GM12878 (cell line): ENCODE measurements at regions not wholly inside any gene's neighbourhood (a gene's known extent, or its start where the extent isn't known, plus 50 kb on each side); places are given as distances from the start of the nearest gene placed in this dataset.

ENCODE experiments used
- BHLHE40 ChIP-seq, 2 experiments: fragments of 450-650 bp in 1 of 2; IDR thresholded peaks; 2 replicates each; pipeline ENCODE4 v1.6.1; 2011 to 2017; ENCODE audit warnings: low read depth in 2 of 2, borderline replicate concordance in 1 of 2, improper control_type of control experiment in 1 of 2, low read length in 1 of 2, mild to moderate bottlenecking in 1 of 2
- BMI1 ChIP-seq: fragments of 450-650 bp; IDR thresholded peaks from 2 replicates; pipeline ENCODE4 v1.6.1; 2016; ENCODE audit warnings: mild to moderate bottlenecking, moderate library complexity, borderline replicate concordance
- CEBPZ ChIP-seq: fragments of 150-350 bp; IDR thresholded peaks from 2 replicates; pipeline ENCODE4 v1.6.1; 2016; ENCODE audit warnings: low read depth, low read length
- STAT3 ChIP-seq: IDR thresholded peaks from 2 replicates; pipeline ENCODE4 v1.6.1; 2011; ENCODE audit warnings: low read depth, low read length, improper control_type of control experiment
- WRNIP1 ChIP-seq: IDR thresholded peaks from 2 replicates; pipeline ENCODE4 v1.6.1; 2011; ENCODE audit warnings: low read depth, low read length, improper control_type of control experiment, borderline replicate concordance
- ZBTB4 ChIP-seq: fragments of 450-650 bp; formaldehyde crosslinking; IDR thresholded peaks from 2 replicates; pipeline ENCODE4 v1.4.0; 2022; ENCODE audit warnings: mild to moderate bottlenecking, moderate library complexity
- TF ChIP-seq, protein P1 (sequence below): fragments of 450-650 bp; conservative IDR thresholded peaks from 2 replicates; pipeline ENCODE4 v1.6.1; 2017; ENCODE audit warnings: mild to moderate bottlenecking, moderate library complexity
- TF ChIP-seq, protein P2 (sequence below): fragments of 450-650 bp; IDR thresholded peaks from 2 replicates; pipeline ENCODE4 v1.6.1; 2016; ENCODE audit warnings: mild to moderate bottlenecking

DNA sequence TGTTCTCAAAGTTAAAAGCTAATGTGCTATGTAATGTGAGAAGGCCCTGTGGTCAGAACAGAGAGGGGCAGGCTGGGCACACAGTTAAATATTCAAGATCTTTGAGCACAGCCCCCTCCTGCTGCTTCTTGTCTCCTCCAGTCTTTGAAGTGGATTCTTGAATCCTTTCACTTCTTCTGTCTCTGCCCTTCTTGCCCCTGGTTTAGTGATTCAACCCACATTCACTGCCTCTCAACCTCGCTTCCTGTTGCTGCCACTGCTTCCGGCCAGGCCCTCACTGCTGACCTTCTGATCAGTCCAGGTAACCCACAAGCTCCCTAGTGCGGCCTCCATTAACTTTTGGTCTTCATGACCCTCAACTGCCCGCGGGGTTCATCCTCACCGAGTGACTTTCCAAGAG lies 417.3 kb upstream of the NOX3 start (continued):
- TF ChIP-seq, protein P1, sequence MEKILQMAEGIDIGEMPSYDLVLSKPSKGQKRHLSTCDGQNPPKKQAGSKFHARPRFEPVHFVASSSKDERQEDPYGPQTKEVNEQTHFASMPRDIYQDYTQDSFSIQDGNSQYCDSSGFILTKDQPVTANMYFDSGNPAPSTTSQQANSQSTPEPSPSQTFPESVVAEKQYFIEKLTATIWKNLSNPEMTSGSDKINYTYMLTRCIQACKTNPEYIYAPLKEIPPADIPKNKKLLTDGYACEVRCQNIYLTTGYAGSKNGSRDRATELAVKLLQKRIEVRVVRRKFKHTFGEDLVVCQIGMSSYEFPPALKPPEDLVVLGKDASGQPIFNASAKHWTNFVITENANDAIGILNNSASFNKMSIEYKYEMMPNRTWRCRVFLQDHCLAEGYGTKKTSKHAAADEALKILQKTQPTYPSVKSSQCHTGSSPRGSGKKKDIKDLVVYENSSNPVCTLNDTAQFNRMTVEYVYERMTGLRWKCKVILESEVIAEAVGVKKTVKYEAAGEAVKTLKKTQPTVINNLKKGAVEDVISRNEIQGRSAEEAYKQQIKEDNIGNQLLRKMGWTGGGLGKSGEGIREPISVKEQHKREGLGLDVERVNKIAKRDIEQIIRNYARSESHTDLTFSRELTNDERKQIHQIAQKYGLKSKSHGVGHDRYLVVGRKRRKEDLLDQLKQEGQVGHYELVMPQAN: no peak
- TF ChIP-seq, protein P2, sequence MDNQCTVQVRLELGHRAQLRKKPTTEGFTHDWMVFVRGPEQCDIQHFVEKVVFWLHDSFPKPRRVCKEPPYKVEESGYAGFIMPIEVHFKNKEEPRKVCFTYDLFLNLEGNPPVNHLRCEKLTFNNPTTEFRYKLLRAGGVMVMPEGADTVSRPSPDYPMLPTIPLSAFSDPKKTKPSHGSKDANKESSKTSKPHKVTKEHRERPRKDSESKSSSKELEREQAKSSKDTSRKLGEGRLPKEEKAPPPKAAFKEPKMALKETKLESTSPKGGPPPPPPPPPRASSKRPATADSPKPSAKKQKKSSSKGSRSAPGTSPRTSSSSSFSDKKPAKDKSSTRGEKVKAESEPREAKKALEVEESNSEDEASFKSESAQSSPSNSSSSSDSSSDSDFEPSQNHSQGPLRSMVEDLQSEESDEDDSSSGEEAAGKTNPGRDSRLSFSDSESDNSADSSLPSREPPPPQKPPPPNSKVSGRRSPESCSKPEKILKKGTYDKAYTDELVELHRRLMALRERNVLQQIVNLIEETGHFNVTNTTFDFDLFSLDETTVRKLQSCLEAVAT: no peak
- TF ChIP-seq BMI1: no peak
- no peak for TF ChIP-seq WRNIP1
- no peak for TF ChIP-seq BHLHE40 (IDR thresholded peaks at IDR 0.05; ENCODE audit: borderline replicate concordance in 1 of 2, low read depth in 2 of 2, low read length in 1 of 2)
- no peak for TF ChIP-seq ZBTB4 (CRISPR knock-in tag)
- no peak for TF ChIP-seq STAT3
- no peak for TF ChIP-seq CEBPZ
